Lower leg skin (tissue), 4 donors: ENCODE measurements at regions not wholly inside any gene's neighbourhood (a gene's known extent, or its start where the extent isn't known, plus 50 kb on each side); places are given as distances from the start of the nearest gene placed in this dataset.

ENCODE experiments used
- DNase-seq, 2 donors: peaks; one replicate each; pipeline ENCODE4 v3.0.0-alpha.2; 2019; ENCODE audit warnings: low spot score in 2 of 2
- H3K4me3 ChIP-seq: fragments of 200-600 bp; sonication (generic); 2 replicates; pipeline ENCODE4 v1.5.1; 2017; ENCODE audit warnings: mild to moderate bottlenecking, low read depth; ENCODE audit not compliant: poor library complexity, severe bottlenecking
- CTCF ChIP-seq, 3 donors: fragments of 450-650 bp; IDR thresholded peaks; one replicate each; pipeline ENCODE4 v1.5.1; 2016; ENCODE audit warnings: antibody characterized with exemption in 3 of 3, mild to moderate bottlenecking in 3 of 3, moderate library complexity in 2 of 3
- POLR2A ChIP-seq, 2 donors: fragments of 450-650 bp; IDR thresholded peaks; one replicate each; pipeline ENCODE4 v1.6.1; 2016 to 2017; ENCODE audit warnings: antibody characterized with exemption in 2 of 2, mild to moderate bottlenecking in 1 of 2, moderate library complexity in 1 of 2
- whole genome bisulfite sequencing, 2 donors: methylation state at CpG; one replicate each; pipeline ENCODE4 v1.1.5; 2018; 5-methylcytosine and 5-hydroxymethylcytosine counted together
- intact Hi-C: fragments of 100-400 bp; cut with DNase I; formaldehyde crosslinking; loops from one replicate; pipeline ENCODE4 v1.15.0; 2023; ENCODE audit warnings: low total_unique reads

GRCh38 chr5:51997949-51998348 lies 614.7 kb downstream of the ISL1 start:
- WGBS, 2 donors, result 57 to 64% methylated on average over 2 of the region's 2 CpGs
- intact Hi-C loops, result no loop called here
- no peak for DNase-seq
- TF ChIP-seq POLR2A (IDR thresholded peaks at IDR 0.05) (no peak), CTCF (IDR thresholded peaks at IDR 0.05) (no peak)
- no peak overlapping the region for H3K4me3 ChIP-seq

- WGBS, 2 donors, result 29 to 31% methylated on average over 5 of the region's 5 CpGs
- DNase-seq, result no peak
- intact Hi-C loops, result loop anchor here (10.0 kb wide), 1 partner anchor 1043 kb away; no protein-coding TSS in a partner anchor
- H3K4me3 ChIP-seq, result no peak overlapping the region
- no peak for TF ChIP-seq POLR2A (IDR thresholded peaks at IDR 0.05)
- no peak for TF ChIP-seq CTCF (IDR thresholded peaks at IDR 0.05)
Observed at GRCh38 chr5:52007230-52007858, 624.1 kb downstream of the ISL1 start.

- intact Hi-C loops, result no loop called here
- no peak for TF ChIP-seq CTCF (IDR thresholded peaks at IDR 0.05)
- no peak for TF ChIP-seq POLR2A (IDR thresholded peaks at IDR 0.05)
- DNase-seq, result no peak
- H3K4me3 ChIP-seq, result no peak overlapping the region
- 57 to 78% methylated on average over 2 of the region's 2 CpGs for WGBS, 2 donors
Observed at GRCh38 chr5:52010454-52010853, 627.2 kb downstream of the ISL1 start.

GRCh38 chr5:52013523-52013922 lies 630.3 kb downstream of the ISL1 start:
- DNase-seq, result no peak

GRCh38 chr5:52015760-52016159 lies 632.5 kb downstream of the ISL1 start:
- H3K4me3 ChIP-seq, result no peak overlapping the region
- no peak for DNase-seq
- intact Hi-C loops, result no loop called here
- 60 to 68% methylated on average over 5 of the region's 5 CpGs for WGBS, 2 donors
- TF ChIP-seq POLR2A (IDR thresholded peaks at IDR 0.05) (no peak), CTCF (IDR thresholded peaks at IDR 0.05) (no peak)

More at GRCh38 chr5:52013523-52013922, 630.3 kb downstream of the ISL1 start:
- TF ChIP-seq CTCF (IDR thresholded peaks at IDR 0.05) (no peak), POLR2A (IDR thresholded peaks at IDR 0.05) (no peak)
- 19 to 52% methylated on average over 1 of the region's 1 CpG for WGBS, 2 donors
- intact Hi-C loops, result no loop called here
- H3K4me3 ChIP-seq, result no peak overlapping the region

- no peak for TF ChIP-seq POLR2A (IDR thresholded peaks at IDR 0.05)
- no peak for TF ChIP-seq CTCF (IDR thresholded peaks at IDR 0.05)
- H3K4me3 ChIP-seq, result no peak overlapping the region
- WGBS, 2 donors, result 33 to 43% methylated on average over 2 of the region's 2 CpGs
- intact Hi-C loops, result no loop called here
- DNase-seq, result no peak
Observed at GRCh38 chr5:52017567-52017966, 634.3 kb downstream of the ISL1 start.
